AG20443 (cell line): ENCODE measurements at regions not wholly inside any gene's neighbourhood (a gene's known extent, or its start where the extent isn't known, plus 50 kb on each side); places are given as distances from the start of the nearest gene placed in this dataset.

Experiments
- DNase-seq: peaks from one replicate; pipeline ENCODE4 v3.0.0; 2012; ENCODE audit warnings: low spot score, mixed read lengths

GRCh38 chr7:52481571-52481970 lies 553.9 kb upstream of the POM121L12 start:
- DNase-seq, result no peak

- no peak for DNase-seq
These were observed 555.4 kb upstream of the POM121L12 start for GRCh38 chr7:52479990-52480389.

- DNase-seq, result no peak
These were observed 560.3 kb upstream of the POM121L12 start for GRCh38 chr7:52475001-52475582.

GRCh38 chr7:52473756-52474155 lies 561.7 kb upstream of the POM121L12 start:
- DNase-seq, result no peak

- DNase-seq, result no peak
These were observed 563.3 kb upstream of the POM121L12 start for GRCh38 chr7:52472006-52472620.

GRCh38 chr7:52465216-52465615 lies 570.2 kb upstream of the POM121L12 start:
- no peak for DNase-seq

GRCh38 chr7:52463341-52463740 lies 572.1 kb upstream of the POM121L12 start:
- DNase-seq, result no peak

GRCh38 chr7:52462474-52462873 lies 573.0 kb upstream of the POM121L12 start:
- DNase-seq, result no peak

- no peak for DNase-seq
These were observed 579.9 kb upstream of the POM121L12 start for GRCh38 chr7:52455571-52455970.

GRCh38 chr7:52450816-52451215 lies 584.6 kb upstream of the POM121L12 start:
- DNase-seq, result no peak

- DNase-seq, result no peak
These were observed 587.8 kb upstream of the POM121L12 start for GRCh38 chr7:52447581-52448180.

GRCh38 chr7:52436278-52436677 lies 599.2 kb upstream of the POM121L12 start:
- no peak for DNase-seq

GRCh38 chr7:52431082-52431815 lies 604.2 kb upstream of the POM121L12 start:
- DNase-seq, result no peak

- no peak for DNase-seq
These were observed 612.2 kb upstream of the POM121L12 start for GRCh38 chr7:52423251-52423650.

- DNase-seq, result no peak
These were observed 622.4 kb upstream of the POM121L12 start for GRCh38 chr7:52413051-52413450.

- DNase-seq, result no peak
These were observed 625.4 kb upstream of the POM121L12 start for GRCh38 chr7:52410032-52410431.

- DNase-seq, result no peak
These were observed 628.6 kb upstream of the POM121L12 start for GRCh38 chr7:52406808-52407207.

GRCh38 chr7:52382731-52383130 lies 652.7 kb upstream of the POM121L12 start:
- DNase-seq, result no peak

- no peak for DNase-seq
These were observed 665.5 kb upstream of the POM121L12 start for GRCh38 chr7:52369922-52370321.

GRCh38 chr7:52365349-52365748 lies 670.1 kb upstream of the POM121L12 start:
- no peak for DNase-seq

- no peak for DNase-seq
These were observed 672.9 kb upstream of the POM121L12 start for GRCh38 chr7:52362521-52362920.

- no peak for DNase-seq
These were observed 674.9 kb upstream of the POM121L12 start for GRCh38 chr7:52360541-52360940.

- no peak for DNase-seq
These were observed 680.4 kb upstream of the POM121L12 start for GRCh38 chr7:52355053-52355452.
